Skeletal muscle tissue (tissue), 3 donors: ENCODE measurements at regions not wholly inside any gene's neighbourhood (a gene's known extent, or its start where the extent isn't known, plus 50 kb on each side); places are given as distances from the start of the nearest gene placed in this dataset.

ENCODE experiments used
- H3K27ac ChIP-seq: one replicate; pipeline ENCODE4 v1.7.0; 2013; ENCODE audit warnings: mild to moderate bottlenecking, low read depth, low read length, inconsistent platforms
- H3K27me3 ChIP-seq, 3 donors: one replicate each; pipeline ENCODE4 v1.7.0; 2013; ENCODE audit warnings: low read length in 3 of 3; ENCODE audit not compliant: control insufficient read depth in 3 of 3, insufficient read depth in 3 of 3
- H3K36me3 ChIP-seq, 3 donors: one replicate each; pipeline ENCODE4 v1.7.0; 2013; ENCODE audit warnings: low read length in 3 of 3; ENCODE audit not compliant: control insufficient read depth in 3 of 3, insufficient read depth in 3 of 3
- H3K4me1 ChIP-seq, 3 donors: one replicate each; pipeline ENCODE4 v1.7.0; 2013; ENCODE audit warnings: low read length in 3 of 3, mild to moderate bottlenecking in 3 of 3; ENCODE audit not compliant: control insufficient read depth in 3 of 3, insufficient read depth in 3 of 3
- H3K4me3 ChIP-seq, 3 donors: one replicate each; pipeline ENCODE4 v1.7.0; 2013; ENCODE audit warnings: low read length in 3 of 3
- H3K9ac ChIP-seq, 3 donors: one replicate each; pipeline ENCODE4 v1.7.0; 2013; ENCODE audit warnings: low read length in 3 of 3, mild to moderate bottlenecking in 3 of 3, moderate library complexity in 2 of 3, low read depth in 1 of 3
- H3K9me3 ChIP-seq, 3 donors: one replicate each; pipeline ENCODE4 v1.7.0; 2013; ENCODE audit warnings: low read length in 3 of 3; ENCODE audit not compliant: control insufficient read depth in 3 of 3
- donor health status: Osteomylitis.

- Histone ChIP-seq H3K27me3 (peaks cover 0 to 8% (median 0%) of the 10 kb centered on the region in 3 donors), H3K4me3 (no peak overlapping the region), H3K4me1 (no peaks in the 10 kb centered on the region), H3K9ac (no peak overlapping the region), H3K27ac (no peak overlapping the region), H3K36me3 (no peaks in the 10 kb centered on the region), H3K9me3 (peaks cover 0 to 2% (median 0%) of the 10 kb centered on the region in 3 donors)
These were observed 66.5 kb upstream of the CAMK1G start for GRCh38 chr1:209516771-209517680.

DNA sequence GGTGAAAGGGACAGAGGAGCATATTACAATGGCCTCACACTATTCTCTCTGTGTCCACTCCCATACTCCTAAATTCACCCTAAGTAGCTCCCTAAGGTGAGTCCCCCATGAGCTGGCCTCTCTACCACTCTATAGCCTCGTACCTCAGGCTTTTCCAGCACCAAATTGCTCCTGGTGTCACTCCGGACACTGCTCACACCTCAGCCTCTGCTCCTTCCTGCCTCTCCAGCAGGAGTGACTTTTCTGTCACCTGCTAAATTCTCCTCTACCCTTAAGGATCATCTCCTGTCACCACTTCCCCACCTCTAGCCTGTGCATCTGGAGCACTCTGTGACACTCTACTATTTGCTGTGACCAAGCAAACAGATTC, 65.8 kb upstream of the CAMK1G start:
- Histone ChIP-seq H3K4me1 (no peaks in the 10 kb centered on the region), H3K9ac (no peak overlapping the region), H3K36me3 (no peaks in the 10 kb centered on the region), H3K9me3 (peaks cover 0 to 2% (median 0%) of the 10 kb centered on the region in 3 donors), H3K27me3 (peaks cover 0 to 8% (median 0%) of the 10 kb centered on the region in 3 donors), H3K4me3 (no peak overlapping the region), H3K27ac (no peak overlapping the region)

DNA sequence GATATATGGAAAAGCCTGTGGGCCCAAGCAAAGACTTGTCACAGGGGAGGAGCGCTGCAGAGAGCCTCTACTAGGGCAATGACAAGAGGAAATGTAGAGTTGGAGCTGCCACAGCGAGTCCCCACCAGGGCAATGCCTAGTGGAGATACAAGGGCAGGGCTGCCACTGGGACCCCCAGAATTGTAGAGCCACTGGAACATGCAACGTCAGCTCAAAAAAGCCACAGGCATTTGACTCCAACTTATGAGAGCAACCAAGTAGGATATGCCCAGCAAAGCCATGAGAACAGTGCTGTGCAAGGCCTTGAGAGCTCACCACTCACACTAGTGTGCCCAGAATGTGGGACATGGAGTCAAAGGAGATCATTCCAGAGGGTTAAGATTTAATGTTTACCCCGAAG, 63.7 kb upstream of the CAMK1G start:
- H3K36me3 ChIP-seq: no peaks in the 10 kb centered on the region

DNA sequence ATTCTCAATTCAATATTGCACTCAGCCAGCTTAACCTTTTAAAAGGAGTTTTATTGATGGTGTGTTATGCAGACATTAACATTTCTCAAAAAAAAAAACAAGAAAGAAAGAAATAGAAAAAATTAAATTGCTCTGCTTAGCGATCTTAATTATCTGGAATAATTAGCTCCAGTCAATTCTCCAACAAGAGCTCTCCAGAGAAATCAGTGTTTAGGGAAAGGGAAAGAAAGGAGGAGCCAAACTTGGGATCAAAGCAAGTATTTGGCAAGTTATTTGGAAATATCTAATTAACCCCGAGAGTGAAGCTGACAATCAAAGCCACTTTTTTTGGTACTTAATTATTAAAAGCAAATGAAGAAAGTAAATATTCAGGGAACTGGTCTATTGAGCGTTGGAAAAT, 60.7 kb upstream of the CAMK1G start:
- H3K4me1 ChIP-seq: no peaks in the 10 kb centered on the region
- no peak overlapping the region for H3K9ac ChIP-seq
- H3K27ac ChIP-seq: no peak overlapping the region
- no peak overlapping the region for H3K4me3 ChIP-seq
- peaks cover 0 to 2% (median 0%) of the 10 kb centered on the region in 3 donors for H3K9me3 ChIP-seq
- no peaks in the 10 kb centered on the region for H3K36me3 ChIP-seq
- no peaks in the 10 kb centered on the region for H3K27me3 ChIP-seq

More for the DNA sequence above, 63.7 kb upstream of the CAMK1G start:
- no peak overlapping the region for H3K27ac ChIP-seq
- no peaks in the 10 kb centered on the region for H3K4me1 ChIP-seq
- H3K27me3 ChIP-seq: peaks cover 0 to 2% (median 0%) of the 10 kb centered on the region in 3 donors
- H3K4me3 ChIP-seq: no peak overlapping the region
- peaks cover 0 to 2% (median 0%) of the 10 kb centered on the region in 3 donors for H3K9me3 ChIP-seq
- H3K9ac ChIP-seq: no peak overlapping the region

DNA sequence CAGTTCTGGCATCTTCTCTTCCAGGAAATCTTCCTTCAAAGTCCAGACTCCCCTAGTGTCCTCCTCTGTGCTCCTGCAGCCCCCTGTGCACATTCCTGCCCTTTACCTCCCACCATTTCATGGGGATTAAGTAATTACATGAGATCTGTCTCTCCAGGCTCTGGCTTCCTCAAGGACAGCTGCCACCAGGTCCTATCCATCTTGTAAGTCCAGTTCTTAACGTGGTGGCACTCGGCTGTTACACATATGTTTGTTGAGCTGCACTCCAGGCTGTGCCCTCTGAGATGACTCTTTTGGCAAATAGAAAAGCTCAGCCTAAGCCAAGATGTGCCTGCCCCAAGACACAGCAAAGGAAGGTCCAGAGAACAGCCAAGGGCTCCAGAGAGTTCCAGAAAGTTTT, 57.4 kb upstream of the CAMK1G start:
- H3K9me3 ChIP-seq: no peaks in the 10 kb centered on the region
- H3K27ac ChIP-seq: no peak overlapping the region
- no peaks in the 10 kb centered on the region for H3K36me3 ChIP-seq
- H3K27me3 ChIP-seq: no peaks in the 10 kb centered on the region
- H3K9ac ChIP-seq: no peak overlapping the region
- no peak overlapping the region for H3K4me3 ChIP-seq
- no peaks in the 10 kb centered on the region for H3K4me1 ChIP-seq

DNA sequence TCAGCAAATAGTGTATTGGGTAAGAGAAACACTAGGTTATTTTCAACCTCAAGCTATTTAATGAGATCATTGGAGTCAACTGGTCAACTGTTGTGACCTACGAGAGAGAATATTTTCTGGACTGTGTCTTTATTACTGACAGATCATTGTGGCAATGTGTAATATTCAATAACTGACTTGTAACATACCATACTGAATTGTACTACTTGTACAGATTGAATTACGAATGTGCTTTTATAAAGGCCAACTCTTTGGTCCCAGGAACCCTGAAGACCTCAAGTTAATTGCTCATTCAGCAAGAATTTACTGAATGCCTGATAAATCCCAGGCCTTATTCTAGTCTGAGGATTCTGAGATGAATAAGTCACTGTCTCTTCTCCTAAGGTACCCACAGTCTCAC, 56.1 kb upstream of the CAMK1G start:
- Histone ChIP-seq H3K27ac (no peak overlapping the region), H3K9ac (no peak overlapping the region), H3K4me1 (no peaks in the 10 kb centered on the region), H3K36me3 (no peaks in the 10 kb centered on the region), H3K9me3 (no peaks in the 10 kb centered on the region), H3K4me3 (no peak overlapping the region), H3K27me3 (peaks cover 0 to 3% (median 3%) of the 10 kb centered on the region in 3 donors)

- H3K36me3 ChIP-seq: no peaks in the 10 kb centered on the region
- no peaks in the 10 kb centered on the region for H3K9me3 ChIP-seq
- peaks cover 0 to 3% (median 3%) of the 10 kb centered on the region in 3 donors for H3K27me3 ChIP-seq
- H3K9ac ChIP-seq: no peak overlapping the region
- no peak overlapping the region for H3K27ac ChIP-seq
- no peaks in the 10 kb centered on the region for H3K4me1 ChIP-seq
- H3K4me3 ChIP-seq: no peak overlapping the region
These were observed 55.4 kb upstream of the CAMK1G start for GRCh38 chr1:209527993-209528717.

- Histone ChIP-seq H3K27me3 (peaks cover 0 to 3% (median 3%) of the 10 kb centered on the region in 3 donors), H3K9ac (peak overlapping the region in 1 of 3 donors; percentile 7), H3K36me3 (no peaks in the 10 kb centered on the region), H3K4me3 (no peak overlapping the region), H3K27ac (no peak overlapping the region), H3K9me3 (no peaks in the 10 kb centered on the region), H3K4me1 (no peaks in the 10 kb centered on the region)
These were observed 54.3 kb upstream of the CAMK1G start for GRCh38 chr1:209529233-209529632.

DNA sequence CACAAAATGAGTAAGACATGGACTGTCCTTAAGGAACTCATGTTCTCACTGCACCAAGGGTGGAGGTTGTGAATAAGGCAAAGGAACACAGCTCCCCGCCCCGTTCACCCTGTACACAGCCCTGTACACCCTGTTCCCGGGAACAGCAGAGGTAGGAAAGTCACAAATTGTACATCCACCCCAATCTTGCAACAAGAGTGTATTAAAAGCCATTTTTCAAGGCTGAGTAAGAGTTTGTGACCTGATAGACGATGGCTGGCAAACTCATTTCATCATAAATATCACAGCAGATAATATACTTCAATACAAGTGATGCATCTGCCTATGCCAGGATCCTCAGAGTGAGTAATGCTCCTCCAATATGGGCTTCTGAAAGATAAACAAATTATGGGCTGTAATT, 52.5 kb upstream of the CAMK1G start:
- no peaks in the 10 kb centered on the region for H3K4me1 ChIP-seq
- no peaks in the 10 kb centered on the region for H3K9me3 ChIP-seq
- H3K9ac ChIP-seq: no peak overlapping the region
- H3K27me3 ChIP-seq: peaks cover 0 to 6% (median 3%) of the 10 kb centered on the region in 3 donors
- H3K4me3 ChIP-seq: no peak overlapping the region
- no peak overlapping the region for H3K27ac ChIP-seq
- no peaks in the 10 kb centered on the region for H3K36me3 ChIP-seq

DNA sequence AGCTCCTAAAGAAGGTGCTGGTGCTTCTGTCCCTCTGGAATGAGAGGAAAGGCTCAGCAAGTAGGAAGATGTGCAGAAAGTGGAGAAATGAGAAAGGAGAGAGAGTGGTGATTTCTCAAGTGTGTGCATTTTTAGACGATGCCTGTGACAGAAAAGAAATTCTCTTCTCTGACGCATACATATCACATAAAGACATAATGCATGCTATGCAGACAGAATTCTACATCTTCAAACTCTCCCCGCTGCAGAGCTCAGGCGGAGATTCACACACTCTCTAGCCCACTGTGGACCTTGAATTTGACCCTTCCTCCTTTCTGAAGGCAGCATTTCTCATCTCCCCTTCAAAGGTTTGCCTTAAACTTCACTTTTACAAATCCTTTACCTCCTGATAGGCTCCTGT, 52.0 kb upstream of the CAMK1G start:
- H3K9ac ChIP-seq: no peak overlapping the region
- peaks cover 0 to 6% (median 3%) of the 10 kb centered on the region in 3 donors for H3K27me3 ChIP-seq
- no peaks in the 10 kb centered on the region for H3K4me1 ChIP-seq
- no peaks in the 10 kb centered on the region for H3K36me3 ChIP-seq
- no peak overlapping the region for H3K4me3 ChIP-seq
- H3K27ac ChIP-seq: no peak overlapping the region
- no peaks in the 10 kb centered on the region for H3K9me3 ChIP-seq
